HEK293T (cell line): ENCODE measurements at regions not wholly inside any gene's neighbourhood (a gene's known extent, or its start where the extent isn't known, plus 50 kb on each side); places are given as distances from the start of the nearest gene placed in this dataset.

ENCODE experiments used
- CTCF ChIA-PET: fragments of 350-600 bp; formaldehyde crosslinking; extraction: SDS; loops from one replicate; lab custom pipeline; 2021; ENCODE audit warnings: antibody characterized with exemption, inconsistent platforms; lab: Yijun Ruan, JAX
- POLR2A ChIA-PET: fragments of 350-600 bp; formaldehyde crosslinking; extraction: SDS; loops from one replicate; lab custom pipeline; 2020; ENCODE audit warnings: antibody characterized with exemption, inconsistent platforms; lab: Yijun Ruan, JAX
- DNase-seq: peaks from one replicate; pipeline ENCODE4 v3.0.0; 2012; ENCODE audit warnings: mixed read lengths; ENCODE audit errors: extremely low spot score
- ARNT ChIP-seq: fragments of 450-650 bp; IDR thresholded peaks from 2 replicates; pipeline ENCODE4 v1.6.1; 2017; ENCODE audit warnings: mild to moderate bottlenecking
- BHLHE40 ChIP-seq: fragments of 450-650 bp; IDR thresholded peaks from 2 replicates; pipeline ENCODE4 v1.6.1; 2016; ENCODE audit warnings: mild to moderate bottlenecking, moderate library complexity, borderline replicate concordance
- CTBP1 ChIP-seq: fragments of 450-650 bp; IDR thresholded peaks from 2 replicates; pipeline ENCODE4 v1.6.1; 2016; ENCODE audit warnings: borderline replicate concordance
- ELF4 ChIP-seq: fragments of 450-650 bp; IDR thresholded peaks from 2 replicates; pipeline ENCODE4 v1.6.1; 2017; ENCODE audit warnings: antibody characterized with exemption
- FOXA1 ChIP-seq: fragments of 450-650 bp; IDR thresholded peaks from 2 replicates; pipeline ENCODE4 v1.6.1; 2016; ENCODE audit warnings: mild to moderate bottlenecking
- FOXK2 ChIP-seq: fragments of 450-650 bp; IDR thresholded peaks from 2 replicates; pipeline ENCODE4 v1.6.1; 2016; ENCODE audit warnings: mild to moderate bottlenecking
- FOXM1 ChIP-seq: fragments of 450-650 bp; IDR thresholded peaks from 2 replicates; pipeline ENCODE4 v1.6.1; 2017; ENCODE audit warnings: mild to moderate bottlenecking, borderline replicate concordance
- HDGF ChIP-seq: fragments of 450-650 bp; IDR thresholded peaks from 2 replicates; pipeline ENCODE4 v1.6.1; 2017; ENCODE audit warnings: antibody characterized with exemption, borderline replicate concordance
- L3MBTL2 ChIP-seq: fragments of 450-650 bp; conservative IDR thresholded peaks from 2 replicates; pipeline ENCODE4 v1.6.1; 2016; ENCODE audit warnings: mild to moderate bottlenecking
- LEF1 ChIP-seq: fragments of 450-650 bp; IDR thresholded peaks from 2 replicates; pipeline ENCODE4 v1.6.1; 2017; ENCODE audit warnings: mild to moderate bottlenecking, borderline replicate concordance
- NFRKB ChIP-seq: fragments of 450-650 bp; IDR thresholded peaks from 2 replicates; pipeline ENCODE4 v1.6.1; 2016; ENCODE audit warnings: mild to moderate bottlenecking, moderate library complexity
- PKNOX1 ChIP-seq: fragments of 450-650 bp; IDR thresholded peaks from 2 replicates; pipeline ENCODE4 v1.6.1; 2016
- SP1 ChIP-seq: fragments of 450-650 bp; IDR thresholded peaks from 2 replicates; pipeline ENCODE4 v1.6.1; 2017
- SUZ12 ChIP-seq: fragments of 450-650 bp; IDR thresholded peaks from 2 replicates; pipeline ENCODE4 v1.6.1; 2016; ENCODE audit warnings: mild to moderate bottlenecking
- TARDBP ChIP-seq: fragments of 450-650 bp; IDR thresholded peaks from 2 replicates; pipeline ENCODE4 v1.6.1; 2016
- ZNF384 ChIP-seq: fragments of 450-650 bp; IDR thresholded peaks from 2 replicates; pipeline ENCODE4 v1.6.1; 2016

GRCh38 chr4:53781629-53782457, 190.6 kb upstream of the LNX1 start:
- DNase-seq: no peak
- CTCF ChIA-PET: no interaction called here
- POLR2A ChIA-PET: no interaction called here
- TF ChIP-seq ZNF384 (no peak), FOXA1 (no peak), BHLHE40 (no peak), NFRKB (no peak), ARNT (no peak), FOXM1 (no peak)

- no peak for TF ChIP-seq FOXA1
- TF ChIP-seq TARDBP: no peak
- no peak for DNase-seq
- ChIA-PET POLR2A (no interaction called here), CTCF (no interaction called here)
These were observed 189.6 kb upstream of the LNX1 start for GRCh38 chr4:53780736-53781400.

- no peak for TF ChIP-seq CTBP1
- TF ChIP-seq BHLHE40: no peak
- TF ChIP-seq HDGF: no peak
- no peak for TF ChIP-seq FOXA1
- TF ChIP-seq NFRKB: no peak
- TF ChIP-seq SP1: no peak
- no peak for TF ChIP-seq FOXM1
- TF ChIP-seq LEF1: no peak
- no peak for TF ChIP-seq FOXK2
- TF ChIP-seq PKNOX1: no peak
- no peak for TF ChIP-seq TARDBP
- TF ChIP-seq ZNF384: no peak
- TF ChIP-seq SUZ12: no peak
- TF ChIP-seq ELF4: no peak
- TF ChIP-seq ARNT: no peak
- TF ChIP-seq L3MBTL2: no peak
- ChIA-PET POLR2A (no interaction called here), CTCF (no interaction called here)
- DNase-seq: no peak
These were observed 187.7 kb upstream of the LNX1 start for GRCh38 chr4:53779025-53779424.

- CTCF ChIA-PET: interaction anchor here (0.7 kb wide), 1 partner anchor 84 kb away, joined by 4 read pairs; no protein-coding TSS in a partner anchor
- POLR2A ChIA-PET: no interaction called here
- TF ChIP-seq PKNOX1 (no peak), FOXA1 (no peak), SP1 (no peak), LEF1 (no peak), BHLHE40 (no peak), L3MBTL2 (no peak), FOXK2 (no peak), HDGF (no peak), ELF4 (no peak), ARNT (no peak)
- no peak for DNase-seq
These were observed 186.9 kb upstream of the LNX1 start for GRCh38 chr4:53778155-53778554.

GRCh38 chr4:53777244-53777984, 186.1 kb upstream of the LNX1 start:
- POLR2A ChIA-PET: no interaction called here
- TF ChIP-seq TARDBP (no peak), BHLHE40 (no peak), PKNOX1 (no peak), ARNT (no peak), NFRKB (no peak), ZNF384 (no peak), L3MBTL2 (no peak), ELF4 (no peak), CTBP1 (no peak), FOXA1 (no peak), SP1 (no peak), LEF1 (no peak), HDGF (no peak), SUZ12 (no peak), FOXK2 (no peak)
- CTCF ChIA-PET: interaction anchor here (0.7 kb wide), 1 partner anchor 85 kb away, joined by 4 read pairs; no protein-coding TSS in a partner anchor
- no peak for DNase-seq

- CTCF ChIA-PET: no interaction called here
- no peak for TF ChIP-seq ARNT
- no peak for TF ChIP-seq PKNOX1
- no peak for TF ChIP-seq FOXM1
- no peak for TF ChIP-seq FOXA1
- no peak for TF ChIP-seq SUZ12
- no peak for TF ChIP-seq NFRKB
- TF ChIP-seq TARDBP: no peak
- TF ChIP-seq SP1: no peak
- TF ChIP-seq FOXK2: no peak
- TF ChIP-seq ELF4: no peak
- no peak for TF ChIP-seq ZNF384
- TF ChIP-seq HDGF: no peak
- TF ChIP-seq LEF1: no peak
- TF ChIP-seq CTBP1: no peak
- no peak for TF ChIP-seq L3MBTL2
- DNase-seq: no peak
- POLR2A ChIA-PET: no interaction called here
These were observed 184.9 kb upstream of the LNX1 start for GRCh38 chr4:53776141-53776540.
